Breast epithelium (tissue), 4 donors: ENCODE measurements at regions not wholly inside any gene's neighbourhood (a gene's known extent, or its start where the extent isn't known, plus 50 kb on each side); places are given as distances from the start of the nearest gene placed in this dataset.
"Not testable (repeated sequence)": the region's sequence is repeated elsewhere in the genome, so short reads cannot be mapped to it uniquely, and the experiment has no call there.

ENCODE experiments used
- DNase-seq, 2 donors: peaks; one replicate each; pipeline ENCODE4 v3.0.0-alpha.2; 2019; ENCODE audit warnings: low spot score in 2 of 2
- H3K27ac ChIP-seq, 2 donors: fragments of 200-600 bp; sonication (generic) in 1 of 2; one replicate each; pipeline ENCODE4 v1.5.1; 2016 to 2019; ENCODE audit warnings: mild to moderate bottlenecking in 1 of 2
- H3K27me3 ChIP-seq, 2 donors: fragments of 200-600 bp; sonication (generic) in 1 of 2; one replicate each; pipeline versions ENCODE4 v1.5.1 to v1.6.0; 2017 to 2019; ENCODE audit warnings: control low read depth in 1 of 2, mild to moderate bottlenecking in 1 of 2
- H3K36me3 ChIP-seq: fragments of 200-600 bp; one replicate; pipeline ENCODE4 v1.5.1; 2019
- H3K4me1 ChIP-seq, 2 donors: fragments of 200-600 bp; sonication (generic); one replicate each; pipeline ENCODE4 v1.5.1; 2016 to 2019; ENCODE audit warnings: control low read depth in 1 of 2
- H3K4me3 ChIP-seq, 3 donors: fragments of 200-600 bp; sonication (generic); 1 replicate in 2 of 3; 2 replicates in 1 of 3; pipeline ENCODE4 v1.5.1; 2016 to 2019; ENCODE audit warnings: mild to moderate bottlenecking in 3 of 3, moderate library complexity in 2 of 3
- H3K9me3 ChIP-seq, 2 donors: fragments of 200-600 bp; sonication (generic) in 1 of 2; one replicate each; pipeline ENCODE4 v1.5.1; 2016 to 2019; ENCODE audit warnings: control low read depth in 1 of 2
- CTCF ChIP-seq, 3 donors: fragments of 450-650 bp; IDR thresholded peaks; one replicate each; pipeline ENCODE4 v1.5.1; 2016 to 2017; ENCODE audit warnings: antibody characterized with exemption in 3 of 3, mild to moderate bottlenecking in 3 of 3, moderate library complexity in 3 of 3
- POLR2A ChIP-seq: fragments of 450-650 bp; IDR thresholded peaks from one replicate; pipeline ENCODE4 v1.6.1; 2016; ENCODE audit warnings: antibody characterized with exemption, mild to moderate bottlenecking, moderate library complexity
- POLR2AphosphoS5 ChIP-seq, 3 donors: sonication (generic); formaldehyde crosslinking; IDR thresholded peaks; one replicate each; pipeline ENCODE4 v1.6.1; 2017; ENCODE audit warnings: antibody characterized with exemption in 3 of 3
- intact Hi-C: fragments of 100-400 bp; cut with DNase I; formaldehyde crosslinking; loops from one replicate; pipeline ENCODE4 v1.15.1; 2023; ENCODE audit warnings: low total_unique reads

- TF ChIP-seq CTCF (IDR thresholded peaks at IDR 0.05) (no peak), POLR2AphosphoS5 (IDR thresholded peaks at IDR 0.05) (no peak), POLR2A (no peak)
- DNase-seq: no peak
- intact Hi-C loops: no loop called here
- Histone ChIP-seq H3K9me3 (no peaks in the 10 kb centered on the region), H3K27me3 (no peaks in the 10 kb centered on the region), H3K4me3 (no peak overlapping the region), H3K27ac (no peak overlapping the region), H3K36me3 (no peaks in the 10 kb centered on the region), H3K4me1 (no peaks in the 10 kb centered on the region)
Measured at GRCh38 chr13:68715651-68716050, 1392.0 kb upstream of the ATXN8OS start.

GRCh38 chr13:68714292-68714691 lies 1393.3 kb upstream of the ATXN8OS start:
- no peak for DNase-seq
- no peak overlapping the region for H3K27ac ChIP-seq
- no peaks in the 10 kb centered on the region for H3K4me1 ChIP-seq
- no peak for TF ChIP-seq POLR2A
- TF ChIP-seq POLR2AphosphoS5 (IDR thresholded peaks at IDR 0.05): no peak
- no peak for TF ChIP-seq CTCF (IDR thresholded peaks at IDR 0.05)
- H3K36me3 ChIP-seq: no peaks in the 10 kb centered on the region
- no peaks in the 10 kb centered on the region for H3K9me3 ChIP-seq
- no peak overlapping the region for H3K4me3 ChIP-seq
- intact Hi-C loops: no loop called here
- no peaks in the 10 kb centered on the region for H3K27me3 ChIP-seq

GRCh38 chr13:68713394-68713793 lies 1394.2 kb upstream of the ATXN8OS start:
- TF ChIP-seq POLR2AphosphoS5 (IDR thresholded peaks at IDR 0.05) (no peak), CTCF (IDR thresholded peaks at IDR 0.05) (no peak), POLR2A (no peak)
- no peak for DNase-seq
- H3K27ac ChIP-seq: no peak overlapping the region
- H3K36me3 ChIP-seq: no peaks in the 10 kb centered on the region
- no peaks in the 10 kb centered on the region for H3K9me3 ChIP-seq
- intact Hi-C loops: no loop called here
- H3K4me3 ChIP-seq: no peak overlapping the region
- no peaks in the 10 kb centered on the region for H3K4me1 ChIP-seq
- H3K27me3 ChIP-seq: no peaks in the 10 kb centered on the region

GRCh38 chr13:68708336-68708908 lies 1399.2 kb upstream of the ATXN8OS start:
- H3K9me3 ChIP-seq: no peaks in the 10 kb centered on the region
- H3K4me1 ChIP-seq: no peaks in the 10 kb centered on the region
- TF ChIP-seq CTCF (IDR thresholded peaks at IDR 0.05) (no peak), POLR2AphosphoS5 (IDR thresholded peaks at IDR 0.05) (no peak), POLR2A (no peak)
- intact Hi-C loops: no loop called here
- H3K36me3 ChIP-seq: no peaks in the 10 kb centered on the region
- DNase-seq: no peak
- H3K27ac ChIP-seq: no peak overlapping the region
- H3K4me3 ChIP-seq: no peak overlapping the region
- no peaks in the 10 kb centered on the region for H3K27me3 ChIP-seq

GRCh38 chr13:68706044-68706443 lies 1401.6 kb upstream of the ATXN8OS start:
- DNase-seq, H3K9me3 ChIP-seq, H3K27ac ChIP-seq, H3K36me3 ChIP-seq, H3K4me1 ChIP-seq, H3K27me3 ChIP-seq, intact Hi-C loops, H3K4me3 ChIP-seq: not testable (repeated sequence)

- TF ChIP-seq POLR2A (no peak), POLR2AphosphoS5 (IDR thresholded peaks at IDR 0.05) (no peak), CTCF (IDR thresholded peaks at IDR 0.05) (no peak)
Measured at GRCh38 chr13:68697551-68697950, 1410.1 kb upstream of the ATXN8OS start.

More at GRCh38 chr13:68697551-68697950, 1410.1 kb upstream of the ATXN8OS start:
- no peak for DNase-seq
- Histone ChIP-seq H3K36me3 (no peaks in the 10 kb centered on the region), H3K27me3 (no peaks in the 10 kb centered on the region), H3K4me3 (no peak overlapping the region), H3K4me1 (no peaks in the 10 kb centered on the region), H3K27ac (no peak overlapping the region), H3K9me3 (no peaks in the 10 kb centered on the region)
- intact Hi-C loops: no loop called here
